ENCODE measurements at regions not wholly inside any gene's neighbourhood (a gene's known extent, or its start where the extent isn't known, plus 50 kb on each side); places are given as distances from the start of the nearest gene placed in this dataset.

DNA sequence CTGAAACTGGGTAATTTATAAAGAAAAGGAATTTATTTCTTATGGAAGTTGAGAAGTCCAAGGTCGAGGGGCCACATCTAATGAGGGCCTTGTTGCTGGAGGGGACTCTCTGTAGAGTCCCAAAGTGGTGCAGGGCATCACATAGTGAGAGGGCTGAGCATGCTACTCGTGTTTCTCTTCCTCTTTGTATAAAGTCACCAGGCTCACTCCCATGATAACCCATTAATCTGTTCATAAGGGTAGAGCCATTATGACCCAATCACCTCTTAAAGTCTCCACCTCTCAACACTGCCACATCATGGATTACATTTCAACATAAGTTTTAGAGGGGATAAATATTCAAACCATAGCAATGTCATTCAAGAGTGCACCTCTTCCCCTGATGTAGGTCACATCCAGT lies 79.1 kb upstream of the ATP2B1 start:
- TF ChIP-seq, protein P1, sequence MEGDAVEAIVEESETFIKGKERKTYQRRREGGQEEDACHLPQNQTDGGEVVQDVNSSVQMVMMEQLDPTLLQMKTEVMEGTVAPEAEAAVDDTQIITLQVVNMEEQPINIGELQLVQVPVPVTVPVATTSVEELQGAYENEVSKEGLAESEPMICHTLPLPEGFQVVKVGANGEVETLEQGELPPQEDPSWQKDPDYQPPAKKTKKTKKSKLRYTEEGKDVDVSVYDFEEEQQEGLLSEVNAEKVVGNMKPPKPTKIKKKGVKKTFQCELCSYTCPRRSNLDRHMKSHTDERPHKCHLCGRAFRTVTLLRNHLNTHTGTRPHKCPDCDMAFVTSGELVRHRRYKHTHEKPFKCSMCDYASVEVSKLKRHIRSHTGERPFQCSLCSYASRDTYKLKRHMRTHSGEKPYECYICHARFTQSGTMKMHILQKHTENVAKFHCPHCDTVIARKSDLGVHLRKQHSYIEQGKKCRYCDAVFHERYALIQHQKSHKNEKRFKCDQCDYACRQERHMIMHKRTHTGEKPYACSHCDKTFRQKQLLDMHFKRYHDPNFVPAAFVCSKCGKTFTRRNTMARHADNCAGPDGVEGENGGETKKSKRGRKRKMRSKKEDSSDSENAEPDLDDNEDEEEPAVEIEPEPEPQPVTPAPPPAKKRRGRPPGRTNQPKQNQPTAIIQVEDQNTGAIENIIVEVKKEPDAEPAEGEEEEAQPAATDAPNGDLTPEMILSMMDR (IDR thresholded peaks at IDR 0.05), result no peak
- no peak for TF ChIP-seq POLR2A (IDR thresholded peaks at IDR 0.05)

Measured in heart left ventricle (tissue), 13 donors.